ENCODE measurements at regions not wholly inside any gene's neighbourhood (a gene's known extent, or its start where the extent isn't known, plus 50 kb on each side); places are given as distances from the start of the nearest gene placed in this dataset.

DNA sequence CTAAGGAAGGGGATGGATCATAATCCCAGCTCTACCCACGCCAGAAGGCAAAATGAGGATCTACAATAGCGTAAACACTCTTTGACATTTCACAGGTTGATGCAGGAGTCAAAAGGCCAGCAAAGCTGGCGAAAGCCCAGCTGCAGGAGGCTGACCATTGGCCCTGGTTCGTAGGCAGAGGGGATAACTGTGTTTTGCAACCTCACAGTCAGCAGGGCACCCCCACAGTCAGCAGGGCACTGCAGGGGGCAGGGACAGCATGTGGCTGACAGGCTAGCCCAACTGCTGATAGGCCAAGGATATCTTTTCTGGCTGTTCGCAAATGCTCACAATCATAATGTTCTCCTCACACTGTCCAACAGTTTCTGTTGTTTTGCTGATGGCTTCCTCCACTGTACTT is 372.7 kb downstream of the BUD13 start:
- Mint-ChIP-seq H3K4me1 (peaks cover 41% of the 10 kb centered on the region), H3K9me3 (no peaks in the 10 kb centered on the region), H3K27me3 (ENCODE audit: insufficient read depth) (peaks cover 34% of the 10 kb centered on the region), H3K36me3 (ENCODE audit: low read depth) (no peaks in the 10 kb centered on the region), H3K27ac (no peak overlapping the region), H3K4me3 (no peak overlapping the region)
- Histone ChIP-seq H3K9ac (ENCODE audit: extremely low read depth, low read length, poor library complexity, severe bottlenecking) (no peak overlapping the region), H3K27me3 (ENCODE audit: control insufficient read depth, insufficient read depth, low read length, poor library complexity, severe bottlenecking) (peaks cover 43% of the 10 kb centered on the region), H3K4me1 (ENCODE audit: control insufficient read depth, insufficient read depth, low read length) (peaks cover 12% of the 10 kb centered on the region), H3K36me3 (ENCODE audit: control insufficient read depth, insufficient read depth, low read length) (no peaks in the 10 kb centered on the region), H3K27ac (ENCODE audit: low read depth, low read length) (no peak overlapping the region), H3K9me3 (ENCODE audit: control insufficient read depth, low read length) (no peaks in the 10 kb centered on the region), H3K4me3 (ENCODE audit: low read length) (no peak overlapping the region)
- DNase-seq: no peak
- 84% methylated on average over 5 of the region's 5 CpGs for WGBS, 2 experiments (ENCODE audit: insufficient coverage in 1 of 2, insufficient read length in 1 of 2)
- TF ChIP-seq, protein P1, sequence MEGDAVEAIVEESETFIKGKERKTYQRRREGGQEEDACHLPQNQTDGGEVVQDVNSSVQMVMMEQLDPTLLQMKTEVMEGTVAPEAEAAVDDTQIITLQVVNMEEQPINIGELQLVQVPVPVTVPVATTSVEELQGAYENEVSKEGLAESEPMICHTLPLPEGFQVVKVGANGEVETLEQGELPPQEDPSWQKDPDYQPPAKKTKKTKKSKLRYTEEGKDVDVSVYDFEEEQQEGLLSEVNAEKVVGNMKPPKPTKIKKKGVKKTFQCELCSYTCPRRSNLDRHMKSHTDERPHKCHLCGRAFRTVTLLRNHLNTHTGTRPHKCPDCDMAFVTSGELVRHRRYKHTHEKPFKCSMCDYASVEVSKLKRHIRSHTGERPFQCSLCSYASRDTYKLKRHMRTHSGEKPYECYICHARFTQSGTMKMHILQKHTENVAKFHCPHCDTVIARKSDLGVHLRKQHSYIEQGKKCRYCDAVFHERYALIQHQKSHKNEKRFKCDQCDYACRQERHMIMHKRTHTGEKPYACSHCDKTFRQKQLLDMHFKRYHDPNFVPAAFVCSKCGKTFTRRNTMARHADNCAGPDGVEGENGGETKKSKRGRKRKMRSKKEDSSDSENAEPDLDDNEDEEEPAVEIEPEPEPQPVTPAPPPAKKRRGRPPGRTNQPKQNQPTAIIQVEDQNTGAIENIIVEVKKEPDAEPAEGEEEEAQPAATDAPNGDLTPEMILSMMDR (conservative IDR thresholded peaks at IDR 0.05): no peak

DNA sequence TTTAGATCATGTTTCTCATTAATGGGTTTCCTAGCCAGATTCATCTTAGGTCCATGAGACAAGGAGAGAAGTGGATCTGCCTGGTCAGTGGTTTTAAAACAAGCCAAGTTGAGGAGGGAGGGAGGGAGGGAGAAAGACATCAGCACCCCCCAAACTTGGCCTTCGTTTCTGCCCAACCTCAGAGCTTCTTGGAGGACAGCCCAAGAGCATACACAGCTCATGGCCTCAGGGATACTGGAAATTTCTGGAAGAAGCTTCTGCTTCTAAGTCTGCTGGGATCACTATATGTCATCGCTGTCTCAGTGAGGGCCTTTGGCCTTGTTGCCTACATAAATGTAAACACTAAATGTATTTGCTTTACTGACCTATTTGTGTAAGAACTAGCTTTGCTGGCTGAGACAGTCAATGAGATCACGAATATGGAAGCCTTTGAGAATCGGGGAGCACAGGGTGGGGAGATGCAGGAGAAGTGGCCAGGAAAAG is 375.1 kb downstream of the BUD13 start:
- H3K4me1 Mint-ChIP-seq: peaks cover 29% of the 10 kb centered on the region
- H3K27me3 ChIP-seq (ENCODE audit: control insufficient read depth, insufficient read depth, low read length, poor library complexity, severe bottlenecking): peaks cover 23% of the 10 kb centered on the region
- H3K27me3 Mint-ChIP-seq (ENCODE audit: insufficient read depth): peaks cover 29% of the 10 kb centered on the region
- peaks cover 8% of the 10 kb centered on the region for H3K9me3 ChIP-seq (ENCODE audit: control insufficient read depth, low read length)
- no peak overlapping the region for H3K4me3 ChIP-seq (ENCODE audit: low read length)
- H3K4me3 Mint-ChIP-seq: no peak overlapping the region
- no peak overlapping the region for H3K9ac ChIP-seq (ENCODE audit: extremely low read depth, low read length, poor library complexity, severe bottlenecking)
- H3K36me3 Mint-ChIP-seq (ENCODE audit: low read depth): no peaks in the 10 kb centered on the region
- H3K4me1 ChIP-seq (ENCODE audit: control insufficient read depth, insufficient read depth, low read length): peaks cover 12% of the 10 kb centered on the region
- TF ChIP-seq, protein P1 (conservative IDR thresholded peaks at IDR 0.05): no peak
- H3K27ac Mint-ChIP-seq: no peak overlapping the region
- no peak overlapping the region for H3K27ac ChIP-seq (ENCODE audit: low read depth, low read length)
- H3K9me3 Mint-ChIP-seq: peaks cover 8% of the 10 kb centered on the region
- no peak for DNase-seq
- H3K36me3 ChIP-seq (ENCODE audit: control insufficient read depth, insufficient read depth, low read length): no peaks in the 10 kb centered on the region
- WGBS, 2 experiments (ENCODE audit: insufficient coverage in 1 of 2, insufficient read length in 1 of 2): 97% methylated on average over 4 of the region's 4 CpGs

DNA sequence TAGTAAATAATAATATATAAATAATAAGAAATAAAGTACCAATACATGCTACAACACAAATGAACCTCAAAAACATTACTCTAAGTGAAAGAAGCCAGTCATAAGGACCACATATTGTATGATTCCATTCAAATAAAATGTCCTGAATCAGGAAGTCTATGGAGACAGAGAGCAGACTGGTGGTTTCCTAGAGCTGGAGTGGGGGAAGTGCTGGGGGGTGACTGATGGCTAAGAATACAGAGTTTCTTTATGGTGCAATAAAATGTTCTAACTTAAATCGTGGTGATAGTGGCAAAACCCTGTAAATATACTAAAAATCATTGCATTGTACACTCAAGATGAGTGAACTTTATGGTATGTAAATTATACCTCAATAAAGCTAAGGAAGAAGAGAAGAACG is 376.5 kb downstream of the BUD13 start:
- H3K36me3 ChIP-seq (ENCODE audit: control insufficient read depth, insufficient read depth, low read length): no peaks in the 10 kb centered on the region
- peaks cover 27% of the 10 kb centered on the region for H3K4me1 Mint-ChIP-seq
- H3K27ac ChIP-seq (ENCODE audit: low read depth, low read length): no peak overlapping the region
- peaks cover 8% of the 10 kb centered on the region for H3K9me3 ChIP-seq (ENCODE audit: control insufficient read depth, low read length)
- H3K4me3 Mint-ChIP-seq: no peak overlapping the region
- no peak overlapping the region for H3K4me3 ChIP-seq (ENCODE audit: low read length)
- DNase-seq: no peak
- H3K27me3 ChIP-seq (ENCODE audit: control insufficient read depth, insufficient read depth, low read length, poor library complexity, severe bottlenecking): peaks cover 23% of the 10 kb centered on the region
- peaks cover 30% of the 10 kb centered on the region for H3K27me3 Mint-ChIP-seq (ENCODE audit: insufficient read depth)
- no peak overlapping the region for H3K9ac ChIP-seq (ENCODE audit: extremely low read depth, low read length, poor library complexity, severe bottlenecking)
- H3K9me3 Mint-ChIP-seq: peaks cover 8% of the 10 kb centered on the region
- H3K4me1 ChIP-seq (ENCODE audit: control insufficient read depth, insufficient read depth, low read length): peaks cover 12% of the 10 kb centered on the region
- H3K27ac Mint-ChIP-seq: no peak overlapping the region
- WGBS, 2 experiments (ENCODE audit: insufficient coverage in 1 of 2, insufficient read length in 1 of 2): 87 to 88% methylated on average over 1 of the region's 2 CpGs
- TF ChIP-seq, protein P1 (conservative IDR thresholded peaks at IDR 0.05): no peak
- H3K36me3 Mint-ChIP-seq (ENCODE audit: low read depth): no peaks in the 10 kb centered on the region

Data from endodermal cell (in vitro differentiated cells).